ENCODE measurements at regions not wholly inside any gene's neighbourhood (a gene's known extent, or its start where the extent isn't known, plus 50 kb on each side); places are given as distances from the start of the nearest gene placed in this dataset.

DNA sequence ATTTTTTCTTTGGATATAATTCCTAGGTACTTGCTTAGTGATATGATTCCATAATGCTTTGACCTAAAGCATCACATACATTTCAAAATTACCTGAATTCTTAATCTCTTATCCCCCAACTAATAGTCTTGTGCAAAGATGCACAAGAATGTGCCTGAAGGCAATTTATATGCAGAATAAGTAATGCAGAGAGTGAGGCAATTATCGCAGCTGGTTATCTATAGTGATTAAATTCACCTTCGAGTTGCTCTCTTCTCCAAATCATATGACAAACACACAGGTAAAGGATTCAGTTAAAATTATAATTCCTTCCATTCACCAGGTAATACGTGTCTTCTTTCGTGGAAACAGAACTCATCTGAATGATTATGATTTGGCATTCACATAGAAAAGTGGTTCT, 717.3 kb downstream of the MRPL39 start:
- DNase-seq, result no peak
- no peaks in the 10 kb centered on the region for H3K36me3 ChIP-seq (ENCODE audit: low read depth)
- H3K27ac ChIP-seq, result no peak overlapping the region
- TF ChIP-seq EZH2phosphoT487 (IDR thresholded peaks at IDR 0.05; ENCODE audit: insufficient read depth, low read depth) (no peak), EZH2 (IDR thresholded peaks at IDR 0.05; ENCODE audit: insufficient read depth, poor library complexity, severe bottlenecking) (no peak)
- H3K4me2 ChIP-seq (ENCODE audit: unreplicated experiment), result no peak overlapping the region
- H4K20me1 ChIP-seq (ENCODE audit: insufficient read depth), result no peaks in the 10 kb centered on the region
- no peak overlapping the region for H2AFZ ChIP-seq
- H3K4me3 ChIP-seq, result no peak overlapping the region
- no peaks in the 10 kb centered on the region for H3K9me2 ChIP-seq (ENCODE audit: insufficient read depth)
- in situ Hi-C loops (cut with MboI), result no loop called here
- no peaks in the 10 kb centered on the region for H3K79me2 ChIP-seq (ENCODE audit: insufficient read depth)
- no peaks in the 10 kb centered on the region for H3K9me3 ChIP-seq (ENCODE audit: low read depth)
- H3F3A ChIP-seq (ENCODE audit: insufficient read depth), result no peaks in the 10 kb centered on the region
- 21 to 24% methylated on average over 4 of the region's 4 CpGs for WGBS, 2 experiments (ENCODE audit: low coverage in 1 of 2, low lambda C conversion rate in 2 of 2, missing lambda C conversion rate in 2 of 2)
- no peak overlapping the region for H3K9ac ChIP-seq
- H3K4me1 ChIP-seq (ENCODE audit: insufficient read depth), result no peaks in the 10 kb centered on the region
- H3K27me3 ChIP-seq (replicated peaks; ENCODE audit: insufficient read depth), result no peaks in the 10 kb centered on the region

DNA sequence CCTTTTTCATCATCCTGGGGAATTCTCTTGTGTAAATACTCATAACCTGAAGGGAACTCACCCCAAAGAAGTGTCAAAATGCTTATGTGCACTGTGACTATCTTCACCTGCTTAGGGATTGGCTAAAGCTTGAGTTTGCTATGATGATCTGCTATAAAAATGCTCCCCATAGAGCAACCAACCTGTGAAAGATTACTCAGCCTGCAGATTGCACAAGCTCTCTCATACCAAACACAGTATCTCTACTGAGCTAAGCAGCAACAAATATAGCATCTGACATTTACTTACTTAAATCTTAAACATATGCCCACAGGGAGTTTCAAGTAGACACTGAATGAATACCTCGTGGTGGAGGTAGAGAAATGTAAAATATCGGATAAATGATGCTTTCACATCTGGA, 725.8 kb downstream of the MRPL39 start:
- in situ Hi-C loops (cut with MboI), result no loop called here
- Histone ChIP-seq H3K27ac (no peak overlapping the region), H3K4me1 (ENCODE audit: insufficient read depth) (no peaks in the 10 kb centered on the region), H3K27me3 (replicated peaks; ENCODE audit: insufficient read depth) (no peaks in the 10 kb centered on the region), H3K4me3 (no peak overlapping the region), H2AFZ (no peak overlapping the region), H3K36me3 (ENCODE audit: low read depth) (no peaks in the 10 kb centered on the region), H3K4me2 (ENCODE audit: unreplicated experiment) (no peak overlapping the region), H3K79me2 (ENCODE audit: insufficient read depth) (no peaks in the 10 kb centered on the region), H3K9ac (no peak overlapping the region), H3F3A (ENCODE audit: insufficient read depth) (no peaks in the 10 kb centered on the region), H3K9me2 (ENCODE audit: insufficient read depth) (no peaks in the 10 kb centered on the region), H3K9me3 (ENCODE audit: low read depth) (no peaks in the 10 kb centered on the region), H4K20me1 (ENCODE audit: insufficient read depth) (no peaks in the 10 kb centered on the region)
- TF ChIP-seq EZH2phosphoT487 (IDR thresholded peaks at IDR 0.05; ENCODE audit: insufficient read depth, low read depth) (no peak), EZH2 (IDR thresholded peaks at IDR 0.05; ENCODE audit: insufficient read depth, poor library complexity, severe bottlenecking) (no peak)
- no peak for DNase-seq
- WGBS, 2 experiments (ENCODE audit: low coverage in 1 of 2, low lambda C conversion rate in 2 of 2, missing lambda C conversion rate in 2 of 2), result 5 to 12% methylated on average over 2 of the region's 2 CpGs

DNA sequence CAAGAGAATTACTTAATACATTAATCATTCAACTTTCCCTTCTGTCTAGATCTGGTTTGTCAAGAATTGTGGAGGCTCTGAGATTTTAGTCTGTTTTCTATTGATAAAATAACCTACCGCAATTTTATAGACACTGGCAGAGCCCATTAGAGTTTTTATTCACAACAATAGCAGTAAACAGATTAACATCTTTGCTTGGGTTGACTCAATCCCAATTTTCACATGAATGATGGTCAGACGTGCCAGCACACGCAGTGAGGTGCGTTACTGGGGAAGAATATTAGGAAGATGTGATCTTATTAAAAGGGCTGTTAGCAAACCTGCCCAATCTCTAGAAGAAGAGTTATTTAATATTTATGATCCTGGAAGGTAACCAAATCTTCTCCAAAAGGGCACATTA, 736.6 kb downstream of the MRPL39 start:
- no peaks in the 10 kb centered on the region for H3K9me2 ChIP-seq (ENCODE audit: insufficient read depth)
- in situ Hi-C loops (cut with MboI), result no loop called here
- H3K27me3 ChIP-seq (replicated peaks; ENCODE audit: insufficient read depth), result no peaks in the 10 kb centered on the region
- no peaks in the 10 kb centered on the region for H3K4me1 ChIP-seq (ENCODE audit: insufficient read depth)
- 56 to 62% methylated on average over 4 of the region's 4 CpGs for WGBS, 2 experiments (ENCODE audit: low coverage in 1 of 2, low lambda C conversion rate in 2 of 2, missing lambda C conversion rate in 2 of 2)
- no peaks in the 10 kb centered on the region for H3K9me3 ChIP-seq (ENCODE audit: low read depth)
- no peaks in the 10 kb centered on the region for H4K20me1 ChIP-seq (ENCODE audit: insufficient read depth)
- no peaks in the 10 kb centered on the region for H3K36me3 ChIP-seq (ENCODE audit: low read depth)
- H3K27ac ChIP-seq, result no peak overlapping the region
- H3K79me2 ChIP-seq (ENCODE audit: insufficient read depth), result no peaks in the 10 kb centered on the region
- no peak overlapping the region for H2AFZ ChIP-seq
- no peak overlapping the region for H3K4me2 ChIP-seq (ENCODE audit: unreplicated experiment)
- no peaks in the 10 kb centered on the region for H3F3A ChIP-seq (ENCODE audit: insufficient read depth)
- DNase-seq, result no peak
- TF ChIP-seq EZH2 (IDR thresholded peaks at IDR 0.05; ENCODE audit: insufficient read depth, poor library complexity, severe bottlenecking), result no peak
- TF ChIP-seq EZH2phosphoT487 (IDR thresholded peaks at IDR 0.05; ENCODE audit: insufficient read depth, low read depth), result no peak
- H3K4me3 ChIP-seq, result no peak overlapping the region
- no peak overlapping the region for H3K9ac ChIP-seq

DNA sequence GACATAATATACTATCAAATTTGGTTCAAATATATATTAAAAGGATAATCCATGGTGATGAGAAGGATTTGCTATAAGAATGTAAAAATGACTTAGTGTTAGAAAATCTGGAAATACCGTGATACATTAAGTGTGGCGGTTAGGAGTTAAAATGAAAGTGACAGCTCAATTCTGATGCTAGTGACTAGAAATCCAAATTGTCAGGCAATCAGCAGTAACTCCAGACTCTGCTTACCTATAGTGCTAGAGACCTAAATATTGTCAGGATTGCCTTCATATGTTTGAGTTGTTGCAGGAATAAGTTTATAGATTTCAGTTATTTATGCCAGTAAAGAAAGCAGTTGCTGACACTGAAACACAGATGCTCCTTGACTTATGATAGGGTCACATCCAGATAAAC, 737.4 kb downstream of the MRPL39 start:
- Histone ChIP-seq H3K36me3 (ENCODE audit: low read depth) (no peaks in the 10 kb centered on the region), H3K9me3 (ENCODE audit: low read depth) (no peaks in the 10 kb centered on the region), H3K4me2 (ENCODE audit: unreplicated experiment) (no peak overlapping the region), H3K79me2 (ENCODE audit: insufficient read depth) (no peaks in the 10 kb centered on the region), H2AFZ (no peak overlapping the region), H3K4me3 (no peak overlapping the region), H3K27me3 (replicated peaks; ENCODE audit: insufficient read depth) (no peaks in the 10 kb centered on the region), H3F3A (ENCODE audit: insufficient read depth) (no peaks in the 10 kb centered on the region), H3K9ac (no peak overlapping the region), H3K4me1 (ENCODE audit: insufficient read depth) (no peaks in the 10 kb centered on the region), H4K20me1 (ENCODE audit: insufficient read depth) (no peaks in the 10 kb centered on the region), H3K9me2 (ENCODE audit: insufficient read depth) (no peaks in the 10 kb centered on the region), H3K27ac (no peak overlapping the region)
- no peak for TF ChIP-seq EZH2 (IDR thresholded peaks at IDR 0.05; ENCODE audit: insufficient read depth, poor library complexity, severe bottlenecking)
- TF ChIP-seq EZH2phosphoT487 (IDR thresholded peaks at IDR 0.05; ENCODE audit: insufficient read depth, low read depth), result no peak
- no peak for DNase-seq
- in situ Hi-C loops (cut with MboI), result no loop called here
- WGBS, 2 experiments (ENCODE audit: low coverage in 1 of 2, low lambda C conversion rate in 2 of 2, missing lambda C conversion rate in 2 of 2), result 66 to 87% methylated on average over 2 of the region's 2 CpGs

DNA sequence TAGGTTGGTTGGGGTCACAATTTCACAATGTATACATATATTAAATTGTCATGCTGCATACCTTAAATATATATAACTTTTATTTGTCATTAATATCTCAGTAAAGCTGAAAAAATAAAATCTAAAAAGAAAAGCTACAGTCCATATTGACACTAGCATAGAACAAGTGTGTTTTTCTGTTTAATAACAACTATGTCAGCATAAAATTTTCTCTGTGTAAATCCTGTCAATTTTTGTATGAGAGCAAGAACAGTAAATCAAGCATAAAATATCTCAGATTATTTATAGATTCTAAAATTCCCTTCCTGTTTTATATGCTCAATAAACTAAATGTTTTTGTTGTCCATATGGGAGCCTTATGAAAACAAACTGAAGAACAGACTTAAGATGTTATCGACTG, 739.2 kb downstream of the MRPL39 start:
- Histone ChIP-seq H3F3A (ENCODE audit: insufficient read depth) (no peaks in the 10 kb centered on the region), H3K27ac (no peak overlapping the region), H3K9me2 (ENCODE audit: insufficient read depth) (no peaks in the 10 kb centered on the region), H3K9me3 (ENCODE audit: low read depth) (peaks cover 3% of the 10 kb centered on the region), H2AFZ (no peak overlapping the region), H3K79me2 (ENCODE audit: insufficient read depth) (no peaks in the 10 kb centered on the region), H4K20me1 (ENCODE audit: insufficient read depth) (no peaks in the 10 kb centered on the region), H3K4me3 (no peak overlapping the region), H3K4me2 (ENCODE audit: unreplicated experiment) (no peak overlapping the region), H3K36me3 (ENCODE audit: low read depth) (no peaks in the 10 kb centered on the region), H3K9ac (no peak overlapping the region), H3K4me1 (ENCODE audit: insufficient read depth) (no peaks in the 10 kb centered on the region), H3K27me3 (replicated peaks; ENCODE audit: insufficient read depth) (no peaks in the 10 kb centered on the region)
- WGBS, 2 experiments (ENCODE audit: low coverage in 1 of 2, low lambda C conversion rate in 2 of 2, missing lambda C conversion rate in 2 of 2), result 0 to 2% methylated on average over 1 of the region's 1 CpG
- TF ChIP-seq EZH2phosphoT487 (IDR thresholded peaks at IDR 0.05; ENCODE audit: insufficient read depth, low read depth), result no peak
- TF ChIP-seq EZH2 (IDR thresholded peaks at IDR 0.05; ENCODE audit: insufficient read depth, poor library complexity, severe bottlenecking), result no peak
- in situ Hi-C loops (cut with MboI), result no loop called here
- DNase-seq, result no peak

Data from GM23248 (cell line).